H1 (cell line): ENCODE measurements at regions not wholly inside any gene's neighbourhood (a gene's known extent, or its start where the extent isn't known, plus 50 kb on each side); places are given as distances from the start of the nearest gene placed in this dataset.

Experiments used
- CTCF ChIA-PET: fragments of 300-600 bp; sonication (Branson Sonifier 250); formaldehyde crosslinking; loops from one replicate; lab custom pipeline; 2021; ENCODE audit not compliant: partially characterized antibody; lab: Charles Lee
- POLR2A ChIA-PET: fragments of 300-600 bp; sonication (Branson Sonifier 250); formaldehyde crosslinking; loops from one replicate; lab custom pipeline; 2021; ENCODE audit warnings: inconsistent platforms; ENCODE audit not compliant: partially characterized antibody; lab: Charles Lee
- DNase-seq, 2 experiments: peaks; one replicate each; pipeline versions ENCODE4 v3.0.0 to v3.0.0-alpha.2; 2010 to 2022; ENCODE audit warnings: low spot score in 2 of 2, low read depth in 1 of 2, mixed read lengths in 1 of 2
- FAIRE-seq: peaks from 2 replicates; lab custom pipeline; 2011; peaks lifted over from hg19 to GRCh38; lab: Jason Lieb, UNC
- H2AFZ ChIP-seq: 2 replicates; pipeline ENCODE4 v1.8.1; 2012; ENCODE audit warnings: low read length, inconsistent platforms
- H2AK5ac ChIP-seq: 2 replicates; pipeline ENCODE4 v1.6.1; 2013; ENCODE audit warnings: low read depth, low read length
- H2BK120ac ChIP-seq: replicated peaks from 2 replicates; pipeline ENCODE3; 2013; ENCODE audit warnings: low read depth, low read length, inconsistent platforms
- H2BK12ac ChIP-seq: 2 replicates; pipeline ENCODE4 v1.6.1; 2013; ENCODE audit warnings: low read depth, low read length
- H2BK15ac ChIP-seq: 2 replicates; pipeline ENCODE4 v1.6.1; 2013; ENCODE audit warnings: low read length
- H2BK20ac ChIP-seq: 2 replicates; pipeline ENCODE4 v1.6.1; 2013; ENCODE audit warnings: low read length
- H2BK5ac ChIP-seq: 2 replicates; pipeline ENCODE4 v1.6.1; 2013; ENCODE audit warnings: low read depth, low read length
- H3K14ac ChIP-seq: 2 replicates; pipeline ENCODE4 v1.6.1; 2013; ENCODE audit warnings: inconsistent platforms; ENCODE audit not compliant: insufficient read length
- H3K18ac ChIP-seq: 2 replicates; pipeline ENCODE4 v1.6.1; 2013; ENCODE audit warnings: low read length; ENCODE audit errors: extremely low read depth
- H3K23ac ChIP-seq: 2 replicates; pipeline ENCODE4 v1.6.1; 2013; ENCODE audit warnings: inconsistent platforms; ENCODE audit not compliant: insufficient read length
- H3K23me2 ChIP-seq: 2 replicates; pipeline ENCODE4 v1.6.1; 2013; ENCODE audit warnings: low read depth, low read length
- H3K27ac ChIP-seq: 2 replicates; pipeline ENCODE4 v1.6.1; 2011; ENCODE audit warnings: low read depth, low read length, inconsistent platforms
- H3K27me3 ChIP-seq, 4 experiments: replicated peaks in 1 of 4; 1 replicate in 1 of 4; 2 replicates in 3 of 4; pipeline versions ENCODE4 v1.6.1 to v1.8.1; 2011 to 2013; ENCODE audit warnings: low read length in 3 of 4, mild to moderate bottlenecking in 3 of 4, inconsistent platforms in 2 of 4, mixed read lengths in 2 of 4, moderate library complexity in 1 of 4; ENCODE audit not compliant: control insufficient read depth in 3 of 4, insufficient read depth in 3 of 4; ENCODE audit errors: extremely low read depth in 1 of 4
- H3K36me3 ChIP-seq, 4 experiments: 2 replicates each; pipeline versions ENCODE4 v1.6.1 to v1.8.1; 2011 to 2013; ENCODE audit warnings: mild to moderate bottlenecking in 4 of 4, low read length in 3 of 4, moderate library complexity in 2 of 4, control low read depth in 1 of 4, inconsistent platforms in 1 of 4; ENCODE audit not compliant: insufficient read depth in 4 of 4, control insufficient read depth in 2 of 4
- H3K4ac ChIP-seq: replicated peaks from 2 replicates; pipeline ENCODE3; 2013; ENCODE audit warnings: low read length, low read depth, mixed read lengths, inconsistent platforms; ENCODE audit not compliant: insufficient read length
- H3K4me1 ChIP-seq, 4 experiments: replicated peaks in 1 of 4; 1 replicate in 1 of 4; 2 replicates in 3 of 4; pipeline versions ENCODE4 v1.6.1 to v1.8.1; 2011 to 2013; ENCODE audit warnings: low read length in 3 of 4, inconsistent platforms in 2 of 4, mixed read lengths in 1 of 4; ENCODE audit not compliant: insufficient read depth in 4 of 4, control insufficient read depth in 3 of 4
- H3K4me2 ChIP-seq, 2 experiments: 2 replicates each; pipeline versions ENCODE4 v1.6.1 to v1.8.1; 2011 to 2013; ENCODE audit warnings: low read depth in 2 of 2, low read length in 2 of 2, control low read depth in 1 of 2, inconsistent platforms in 1 of 2, mild to moderate bottlenecking in 1 of 2; ENCODE audit not compliant: insufficient read depth in 1 of 2
- H3K4me3 ChIP-seq, 4 experiments: fragments of 200-600, 300-600 bp in 1 of 4; sonication (generic), shearing (Covaris generic), sonication (Bioruptor Twin) in 1 of 4; 2 replicates each; pipeline versions ENCODE4 v1.5.1 to v1.8.1; 2011 to 2016; ENCODE audit warnings: low read length in 4 of 4, low read depth in 3 of 4, control low read depth in 2 of 4, inconsistent platforms in 2 of 4, mild to moderate bottlenecking in 2 of 4, mixed read lengths in 1 of 4, moderate library complexity in 1 of 4; ENCODE audit not compliant: insufficient read depth in 2 of 4; ENCODE audit errors: extremely low read depth in 1 of 4
- H3K56ac ChIP-seq: replicated peaks from 2 replicates; pipeline ENCODE3; 2013; ENCODE audit warnings: low read depth, mild to moderate bottlenecking, mixed read lengths, low read length, inconsistent platforms; ENCODE audit not compliant: insufficient read length
- H3K79me1 ChIP-seq: 2 replicates; pipeline ENCODE4 v1.6.1; 2013; ENCODE audit warnings: low read depth, low read length, control low read depth
- H3K79me2 ChIP-seq, 2 experiments: 2 replicates each; pipeline versions ENCODE4 v1.6.1 to v1.8.1; 2012 to 2013; ENCODE audit warnings: low read length in 2 of 2, mild to moderate bottlenecking in 2 of 2, inconsistent platforms in 1 of 2; ENCODE audit not compliant: insufficient read depth in 2 of 2, control insufficient read depth in 1 of 2
- H3K9ac ChIP-seq, 4 experiments: replicated peaks in 1 of 4; 1 replicate in 1 of 4; 2 replicates in 3 of 4; pipeline versions ENCODE4 v1.6.1 to v1.8.1; 2011 to 2013; ENCODE audit warnings: low read depth in 3 of 4, low read length in 3 of 4, control low read depth in 2 of 4, mild to moderate bottlenecking in 2 of 4, moderate library complexity in 2 of 4, inconsistent platforms in 1 of 4; ENCODE audit errors: extremely low read depth in 1 of 4
- H3K9me3 ChIP-seq, 2 experiments: 2 replicates each; pipeline versions ENCODE4 v1.6.1 to v1.8.1; 2012 to 2013; ENCODE audit warnings: mild to moderate bottlenecking in 2 of 2, moderate library complexity in 2 of 2, control low read depth in 1 of 2, inconsistent platforms in 1 of 2, low read depth in 1 of 2, low read length in 1 of 2, mixed read lengths in 1 of 2; ENCODE audit not compliant: insufficient read depth in 2 of 2
- H4K20me1 ChIP-seq, 2 experiments: replicated peaks in 1 of 2; 2 replicates each; pipeline versions ENCODE3 to v1.8.1; 2011 to 2013; ENCODE audit warnings: inconsistent platforms in 2 of 2, low read length in 2 of 2, mild to moderate bottlenecking in 1 of 2; ENCODE audit not compliant: insufficient read depth in 2 of 2, control insufficient read depth in 1 of 2
- H4K5ac ChIP-seq: 2 replicates; pipeline ENCODE4 v1.6.1; 2013; ENCODE audit warnings: low read length, low read depth, mixed read lengths, inconsistent platforms; ENCODE audit not compliant: insufficient read length
- H4K8ac ChIP-seq: 2 replicates; pipeline ENCODE4 v1.8.0; 2013; ENCODE audit warnings: mild to moderate bottlenecking, moderate library complexity, low read length, inconsistent platforms; ENCODE audit not compliant: insufficient read depth; ENCODE audit errors: extremely low read depth
- H4K91ac ChIP-seq: replicated peaks from 2 replicates; pipeline ENCODE3; 2013; ENCODE audit warnings: low read length, mixed read lengths, inconsistent platforms; ENCODE audit not compliant: insufficient read length
- BRCA1 ChIP-seq: IDR thresholded peaks from 2 replicates; pipeline ENCODE4 v1.6.1; 2012; ENCODE audit warnings: low read depth, low read length, improper control_type of control experiment
- CTBP2 ChIP-seq: IDR thresholded peaks from 2 replicates; pipeline ENCODE4 v1.7.0; 2011; ENCODE audit warnings: borderline replicate concordance, mild to moderate bottlenecking, moderate library complexity, mixed read lengths, low read length; ENCODE audit not compliant: insufficient read depth, insufficient read length
- HDAC6 ChIP-seq: IDR thresholded peaks from one replicate; pipeline ENCODE4 v1.7.1; 2012; ENCODE audit warnings: low read depth, mild to moderate bottlenecking, inconsistent platforms, low read length, moderate library complexity
- KDM1A ChIP-seq: fragments of 200-600, 300-600 bp; sonication (generic); IDR thresholded peaks from 2 replicates; pipeline ENCODE4 v1.7.1; 2016; ENCODE audit warnings: mild to moderate bottlenecking, low read length, borderline replicate concordance
- PHF8 ChIP-seq: fragments of 200-600 bp; sonication (generic); conservative IDR thresholded peaks from 2 replicates; pipeline ENCODE4 v1.7.1; 2012; ENCODE audit warnings: low read depth, mild to moderate bottlenecking, inconsistent platforms, low read length, moderate library complexity
- POLR2A ChIP-seq, 2 experiments: IDR thresholded peaks; 1 replicate in 1 of 2; 2 replicates in 1 of 2; pipeline ENCODE4 v1.6.1; 2011; ENCODE audit warnings: low read depth in 2 of 2, low read length in 2 of 2, mild to moderate bottlenecking in 2 of 2; ENCODE audit errors: control extremely low read depth in 1 of 2
- RAD21 ChIP-seq, 2 experiments: IDR thresholded peaks in 1 of 2; conservative IDR thresholded peaks in 1 of 2; 2 replicates each; pipeline ENCODE4 v1.6.1; 2011; ENCODE audit warnings: low read depth in 2 of 2, low read length in 2 of 2, improper control_type of control experiment in 1 of 2, inconsistent platforms in 1 of 2, mild to moderate bottlenecking in 1 of 2, moderate library complexity in 1 of 2
- WGBS, 2 experiments: shearing (Covaris generic) in 1 of 2; methylation state at CpG; one replicate each; pipeline versions ENCODE4 v1.1.6 to v1.1.7; 2013 to 2015; ENCODE audit warnings: low lambda C conversion rate in 2 of 2, mixed read lengths in 2 of 2, inconsistent platforms in 1 of 2, low coverage in 1 of 2, missing lambda C conversion rate in 1 of 2; ENCODE audit not compliant: insufficient replicate concordance in 2 of 2, insufficient coverage in 1 of 2, insufficient read length in 1 of 2; ENCODE audit errors: extremely low coverage in 1 of 2, missing lambda C conversion rate in 1 of 2; 5-methylcytosine and 5-hydroxymethylcytosine counted together
- TF ChIP-seq, protein P1 (sequence below): IDR thresholded peaks from 2 replicates; pipeline ENCODE4 v1.6.1; 2012; ENCODE audit warnings: low read length, inconsistent platforms
- TF ChIP-seq, protein P2 (sequence below), 3 experiments: IDR thresholded peaks; 1 replicate in 2 of 3; 2 replicates in 1 of 3; pipeline versions ENCODE4 v1.5.1 to v1.6.1; 2011; ENCODE audit warnings: low read length in 3 of 3, mild to moderate bottlenecking in 3 of 3, inconsistent platforms in 2 of 3, low read depth in 1 of 3, moderate library complexity in 1 of 3; ENCODE audit not compliant: insufficient read depth in 1 of 3; ENCODE audit errors: control extremely low read depth in 1 of 3

DNA sequence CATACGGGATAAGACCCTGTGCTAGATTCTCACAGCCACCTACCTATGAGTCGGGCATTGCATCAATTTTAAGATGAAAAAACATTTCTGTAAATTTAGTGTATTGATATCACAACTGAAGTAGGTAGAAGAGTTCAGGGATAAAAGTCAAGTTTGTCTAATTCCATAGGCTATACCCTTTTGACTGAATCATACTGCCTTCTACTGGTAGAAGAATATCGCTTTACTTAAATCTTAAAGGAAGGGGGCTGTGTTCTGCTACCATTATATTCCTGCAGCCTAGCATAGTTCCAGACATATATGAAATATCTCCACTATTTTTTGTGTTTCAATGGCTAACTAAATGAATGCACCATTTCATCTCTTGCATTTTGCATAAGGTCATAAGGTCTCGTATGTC is 1128.6 kb downstream of the CDH8 start:
- Histone ChIP-seq H3K27ac (no peak overlapping the region), H2BK120ac (no peak overlapping the region), H2BK15ac (no peak overlapping the region), H4K8ac (no peak overlapping the region), H2BK12ac (no peak overlapping the region), H2BK5ac (no peak overlapping the region), H3K9me3 (no peaks in the 10 kb centered on the region), H4K5ac (no peak overlapping the region), H3K27me3 (no peaks in the 10 kb centered on the region), H3K23me2 (no peaks in the 10 kb centered on the region), H2AK5ac (no peak overlapping the region), H4K91ac (no peak overlapping the region), H3K4me1 (peaks cover 0 to 3% (median under 1%) of the 10 kb centered on the region in 4 experiments; a peak in 2 of 7 replicates), H3K79me2 (no peaks in the 10 kb centered on the region), H3K36me3 (no peaks in the 10 kb centered on the region), H2BK20ac (no peak overlapping the region), H3K23ac (no peak overlapping the region), H4K20me1 (no peaks in the 10 kb centered on the region), H3K18ac (no peak overlapping the region), H3K9ac (no peak overlapping the region), H3K4me2 (no peak overlapping the region), H3K4me3 (no peak overlapping the region), H3K4ac (no peak overlapping the region), H2AFZ (no peak overlapping the region), H3K79me1 (no peaks in the 10 kb centered on the region), H3K56ac (no peak overlapping the region), H3K14ac (no peak overlapping the region)
- FAIRE-seq (no peak), DNase-seq (no peak)
- 95% methylated on average over 4 of the region's 4 CpGs; no CpG with 5 or more reads in 1 of the 2 experiments for WGBS, 2 experiments
- ChIA-PET CTCF (interaction anchor here (0.6 to 1.0 kb wide), 2 partner anchors 10 to 1340 kb away, joined by 3 read pairs; no protein-coding TSS in a partner anchor), POLR2A (no interaction called here)
- TF ChIP-seq CTBP2 (no peak), BRCA1 (no peak), HDAC6 (no peak), PHF8 (no peak), RAD21 (IDR thresholded peaks at IDR 0.05 in 1 of 2, conservative IDR thresholded peaks at IDR 0.05 in 1 of 2; ENCODE audit: low read depth in 2 of 2, low read length in 2 of 2) (peak; percentile 59 to 62), KDM1A (no peak), POLR2A (IDR thresholded peaks at IDR 0.05; ENCODE audit: control extremely low read depth in 1 of 2, low read depth in 2 of 2, low read length in 2 of 2) (no peak)
- TF ChIP-seq, protein P1, sequence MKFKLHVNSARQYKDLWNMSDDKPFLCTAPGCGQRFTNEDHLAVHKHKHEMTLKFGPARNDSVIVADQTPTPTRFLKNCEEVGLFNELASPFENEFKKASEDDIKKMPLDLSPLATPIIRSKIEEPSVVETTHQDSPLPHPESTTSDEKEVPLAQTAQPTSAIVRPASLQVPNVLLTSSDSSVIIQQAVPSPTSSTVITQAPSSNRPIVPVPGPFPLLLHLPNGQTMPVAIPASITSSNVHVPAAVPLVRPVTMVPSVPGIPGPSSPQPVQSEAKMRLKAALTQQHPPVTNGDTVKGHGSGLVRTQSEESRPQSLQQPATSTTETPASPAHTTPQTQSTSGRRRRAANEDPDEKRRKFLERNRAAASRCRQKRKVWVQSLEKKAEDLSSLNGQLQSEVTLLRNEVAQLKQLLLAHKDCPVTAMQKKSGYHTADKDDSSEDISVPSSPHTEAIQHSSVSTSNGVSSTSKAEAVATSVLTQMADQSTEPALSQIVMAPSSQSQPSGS: no peak
- TF ChIP-seq, protein P2, sequence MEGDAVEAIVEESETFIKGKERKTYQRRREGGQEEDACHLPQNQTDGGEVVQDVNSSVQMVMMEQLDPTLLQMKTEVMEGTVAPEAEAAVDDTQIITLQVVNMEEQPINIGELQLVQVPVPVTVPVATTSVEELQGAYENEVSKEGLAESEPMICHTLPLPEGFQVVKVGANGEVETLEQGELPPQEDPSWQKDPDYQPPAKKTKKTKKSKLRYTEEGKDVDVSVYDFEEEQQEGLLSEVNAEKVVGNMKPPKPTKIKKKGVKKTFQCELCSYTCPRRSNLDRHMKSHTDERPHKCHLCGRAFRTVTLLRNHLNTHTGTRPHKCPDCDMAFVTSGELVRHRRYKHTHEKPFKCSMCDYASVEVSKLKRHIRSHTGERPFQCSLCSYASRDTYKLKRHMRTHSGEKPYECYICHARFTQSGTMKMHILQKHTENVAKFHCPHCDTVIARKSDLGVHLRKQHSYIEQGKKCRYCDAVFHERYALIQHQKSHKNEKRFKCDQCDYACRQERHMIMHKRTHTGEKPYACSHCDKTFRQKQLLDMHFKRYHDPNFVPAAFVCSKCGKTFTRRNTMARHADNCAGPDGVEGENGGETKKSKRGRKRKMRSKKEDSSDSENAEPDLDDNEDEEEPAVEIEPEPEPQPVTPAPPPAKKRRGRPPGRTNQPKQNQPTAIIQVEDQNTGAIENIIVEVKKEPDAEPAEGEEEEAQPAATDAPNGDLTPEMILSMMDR (IDR thresholded peaks at IDR 0.05; ENCODE audit: control extremely low read depth in 1 of 3, insufficient read depth in 1 of 3, low read depth in 1 of 3, low read length in 3 of 3): peak in 1 of 3 experiments; percentile 40; a peak in 2 of 4 replicates
